ENCODE measurements at regions not wholly inside any gene's neighbourhood (a gene's known extent, or its start where the extent isn't known, plus 50 kb on each side); places are given as distances from the start of the nearest gene placed in this dataset.

- TF ChIP-seq CTCF (IDR thresholded peaks at IDR 0.05), result no peak
- TF ChIP-seq POLR2AphosphoS5 (IDR thresholded peaks at IDR 0.05), result no peak
Observed at GRCh38 chr19:56947206-56947605, 106.7 kb upstream of the PEG3 start.

All from breast epithelium (tissue), 3 donors.